ENCODE measurements at regions not wholly inside any gene's neighbourhood (a gene's known extent, or its start where the extent isn't known, plus 50 kb on each side); places are given as distances from the start of the nearest gene placed in this dataset.

GRCh38 chr15:98505611-98506031 is 142.7 kb upstream of the IGF1R start:
- peaks cover 2% of the 10 kb centered on the region; the same call in 1 of the 2 replicates for H3K9me3 ChIP-seq
- H3K4me3 ChIP-seq, result no peak overlapping the region
- peaks cover 28% of the 10 kb centered on the region for H3K4me1 ChIP-seq
- H3K9ac ChIP-seq, result no peak overlapping the region
- H3K27me3 ChIP-seq, result no peaks in the 10 kb centered on the region
- no peak for TF ChIP-seq Cebpa-rat (IDR thresholded peaks at IDR 0.05)
- H3K4me2 ChIP-seq, result no peak overlapping the region
- H3K36me3 ChIP-seq, result no peaks in the 10 kb centered on the region
- H3K27ac ChIP-seq, result peak overlapping the region; percentile 20; the same call in 1 of the 2 replicates
- no peaks in the 10 kb centered on the region for H4K20me1 ChIP-seq

- H3K27ac ChIP-seq, result no peak overlapping the region
- H3K4me1 ChIP-seq, result peaks cover 28% of the 10 kb centered on the region
Observed at GRCh38 chr15:98506172-98506571, 142.2 kb upstream of the IGF1R start.

GRCh38 chr15:98506711-98507110 is 141.6 kb upstream of the IGF1R start:
- H3K4me2 ChIP-seq, result no peak overlapping the region
- H3K27ac ChIP-seq, result no peak overlapping the region
- no peaks in the 10 kb centered on the region for H3K9me3 ChIP-seq
- TF ChIP-seq Cebpa-rat (IDR thresholded peaks at IDR 0.05), result no peak
- no peaks in the 10 kb centered on the region for H4K20me1 ChIP-seq
- no peak overlapping the region for H3K9ac ChIP-seq
- no peaks in the 10 kb centered on the region for H3K36me3 ChIP-seq
- peaks cover 28% of the 10 kb centered on the region for H3K4me1 ChIP-seq
- no peak overlapping the region for H3K4me3 ChIP-seq
- H3K27me3 ChIP-seq, result no peaks in the 10 kb centered on the region

More at GRCh38 chr15:98506172-98506571, 142.2 kb upstream of the IGF1R start:
- H3K4me2 ChIP-seq, result no peak overlapping the region
- no peak for TF ChIP-seq Cebpa-rat (IDR thresholded peaks at IDR 0.05)
- H3K4me3 ChIP-seq, result no peak overlapping the region
- H3K36me3 ChIP-seq, result no peaks in the 10 kb centered on the region
- no peaks in the 10 kb centered on the region for H4K20me1 ChIP-seq
- no peaks in the 10 kb centered on the region for H3K9me3 ChIP-seq
- no peak overlapping the region for H3K9ac ChIP-seq
- no peaks in the 10 kb centered on the region for H3K27me3 ChIP-seq

- H3K4me1 ChIP-seq, result peaks cover 19% of the 10 kb centered on the region
- no peaks in the 10 kb centered on the region for H3K9me3 ChIP-seq
- no peak overlapping the region for H3K27ac ChIP-seq
- H4K20me1 ChIP-seq, result no peaks in the 10 kb centered on the region
- peak overlapping the region; percentile 27; the same call in 1 of the 2 replicates for H3K4me2 ChIP-seq
- no peaks in the 10 kb centered on the region for H3K36me3 ChIP-seq
- no peak overlapping the region for H3K9ac ChIP-seq
- no peak overlapping the region for H3K4me3 ChIP-seq
- H3K27me3 ChIP-seq, result no peaks in the 10 kb centered on the region
- TF ChIP-seq Cebpa-rat (IDR thresholded peaks at IDR 0.05), result no peak
Observed at GRCh38 chr15:98513428-98513986, 134.8 kb upstream of the IGF1R start.

- TF ChIP-seq Cebpa-rat (IDR thresholded peaks at IDR 0.05), result no peak
- H3K36me3 ChIP-seq, result no peaks in the 10 kb centered on the region
- no peaks in the 10 kb centered on the region for H3K9me3 ChIP-seq
Observed at GRCh38 chr15:98514034-98514622, 134.2 kb upstream of the IGF1R start.

GRCh38 chr15:98518823-98519561 is 129.3 kb upstream of the IGF1R start:
- Histone ChIP-seq H3K27ac (no peak overlapping the region), H3K4me2 (no peak overlapping the region), H3K4me1 (peaks cover 9% of the 10 kb centered on the region), H4K20me1 (no peaks in the 10 kb centered on the region), H3K36me3 (no peaks in the 10 kb centered on the region), H3K9ac (no peak overlapping the region), H3K27me3 (no peaks in the 10 kb centered on the region), H3K4me3 (no peak overlapping the region), H3K9me3 (no peaks in the 10 kb centered on the region)
- TF ChIP-seq Cebpa-rat (IDR thresholded peaks at IDR 0.05), result no peak

More at GRCh38 chr15:98514034-98514622, 134.2 kb upstream of the IGF1R start:
- Histone ChIP-seq H4K20me1 (no peaks in the 10 kb centered on the region), H3K4me2 (no peak overlapping the region), H3K4me3 (no peak overlapping the region), H3K4me1 (peaks cover 19% of the 10 kb centered on the region), H3K27me3 (no peaks in the 10 kb centered on the region), H3K9ac (no peak overlapping the region), H3K27ac (no peak overlapping the region)

- H3K9me3 ChIP-seq, result no peaks in the 10 kb centered on the region
- peaks cover 9% of the 10 kb centered on the region for H3K4me1 ChIP-seq
- no peaks in the 10 kb centered on the region for H4K20me1 ChIP-seq
- H3K27me3 ChIP-seq, result no peaks in the 10 kb centered on the region
- H3K4me2 ChIP-seq, result no peak overlapping the region
- no peak overlapping the region for H3K27ac ChIP-seq
- H3K9ac ChIP-seq, result no peak overlapping the region
- no peaks in the 10 kb centered on the region for H3K36me3 ChIP-seq
- TF ChIP-seq Cebpa-rat (IDR thresholded peaks at IDR 0.05), result no peak
- H3K4me3 ChIP-seq, result no peak overlapping the region
Observed at GRCh38 chr15:98519767-98520550, 128.4 kb upstream of the IGF1R start.

- Histone ChIP-seq H3K27me3 (no peaks in the 10 kb centered on the region), H3K4me2 (no peak overlapping the region), H3K27ac (no peak overlapping the region), H3K9me3 (no peaks in the 10 kb centered on the region), H3K4me1 (peaks cover 7% of the 10 kb centered on the region), H3K9ac (no peak overlapping the region), H3K4me3 (no peak overlapping the region), H4K20me1 (no peaks in the 10 kb centered on the region), H3K36me3 (no peaks in the 10 kb centered on the region)
- no peak for TF ChIP-seq Cebpa-rat (IDR thresholded peaks at IDR 0.05)
Observed at GRCh38 chr15:98522127-98522526, 126.2 kb upstream of the IGF1R start.

GRCh38 chr15:98523912-98524662 is 124.3 kb upstream of the IGF1R start:
- H3K27me3 ChIP-seq, result no peaks in the 10 kb centered on the region
- H3K9me3 ChIP-seq, result no peaks in the 10 kb centered on the region
- no peaks in the 10 kb centered on the region for H3K36me3 ChIP-seq
- H3K4me1 ChIP-seq, result no peaks in the 10 kb centered on the region
- no peak overlapping the region for H3K9ac ChIP-seq
- H3K4me2 ChIP-seq, result no peak overlapping the region
- TF ChIP-seq Cebpa-rat (IDR thresholded peaks at IDR 0.05), result no peak
- no peaks in the 10 kb centered on the region for H4K20me1 ChIP-seq
- no peak overlapping the region for H3K4me3 ChIP-seq
- no peak overlapping the region for H3K27ac ChIP-seq

Measured in BLaER1 (cell line).